H1 (cell line): ENCODE measurements at regions not wholly inside any gene's neighbourhood (a gene's known extent, or its start where the extent isn't known, plus 50 kb on each side); places are given as distances from the start of the nearest gene placed in this dataset.

Experiments
- CTCF ChIA-PET: fragments of 300-600 bp; sonication (Branson Sonifier 250); formaldehyde crosslinking; loops from one replicate; lab custom pipeline; 2021; ENCODE audit not compliant: partially characterized antibody; lab: Charles Lee
- POLR2A ChIA-PET: fragments of 300-600 bp; sonication (Branson Sonifier 250); formaldehyde crosslinking; loops from one replicate; lab custom pipeline; 2021; ENCODE audit warnings: inconsistent platforms; ENCODE audit not compliant: partially characterized antibody; lab: Charles Lee
- DNase-seq, 2 experiments: peaks; one replicate each; pipeline versions ENCODE4 v3.0.0 to v3.0.0-alpha.2; 2010 to 2022; ENCODE audit warnings: low spot score in 2 of 2, low read depth in 1 of 2, mixed read lengths in 1 of 2
- FAIRE-seq: peaks from 2 replicates; lab custom pipeline; 2011; peaks lifted over from hg19 to GRCh38; lab: Jason Lieb, UNC
- H2AFZ ChIP-seq: 2 replicates; pipeline ENCODE4 v1.8.1; 2012; ENCODE audit warnings: low read length, inconsistent platforms
- H2AK5ac ChIP-seq: 2 replicates; pipeline ENCODE4 v1.6.1; 2013; ENCODE audit warnings: low read depth, low read length
- H2BK120ac ChIP-seq: replicated peaks from 2 replicates; pipeline ENCODE3; 2013; ENCODE audit warnings: low read depth, low read length, inconsistent platforms
- H2BK12ac ChIP-seq: 2 replicates; pipeline ENCODE4 v1.6.1; 2013; ENCODE audit warnings: low read depth, low read length
- H2BK15ac ChIP-seq: 2 replicates; pipeline ENCODE4 v1.6.1; 2013; ENCODE audit warnings: low read length
- H2BK20ac ChIP-seq: 2 replicates; pipeline ENCODE4 v1.6.1; 2013; ENCODE audit warnings: low read length
- H2BK5ac ChIP-seq: 2 replicates; pipeline ENCODE4 v1.6.1; 2013; ENCODE audit warnings: low read depth, low read length
- H3K14ac ChIP-seq: 2 replicates; pipeline ENCODE4 v1.6.1; 2013; ENCODE audit warnings: inconsistent platforms; ENCODE audit not compliant: insufficient read length
- H3K18ac ChIP-seq: 2 replicates; pipeline ENCODE4 v1.6.1; 2013; ENCODE audit warnings: low read length; ENCODE audit errors: extremely low read depth
- H3K23ac ChIP-seq: 2 replicates; pipeline ENCODE4 v1.6.1; 2013; ENCODE audit warnings: inconsistent platforms; ENCODE audit not compliant: insufficient read length
- H3K23me2 ChIP-seq: 2 replicates; pipeline ENCODE4 v1.6.1; 2013; ENCODE audit warnings: low read depth, low read length
- H3K27ac ChIP-seq: 2 replicates; pipeline ENCODE4 v1.6.1; 2011; ENCODE audit warnings: low read depth, low read length, inconsistent platforms
- H3K27me3 ChIP-seq, 4 experiments: replicated peaks in 1 of 4; 1 replicate in 1 of 4; 2 replicates in 3 of 4; pipeline versions ENCODE4 v1.6.1 to v1.8.1; 2011 to 2013; ENCODE audit warnings: low read length in 3 of 4, mild to moderate bottlenecking in 3 of 4, inconsistent platforms in 2 of 4, mixed read lengths in 2 of 4, moderate library complexity in 1 of 4; ENCODE audit not compliant: control insufficient read depth in 3 of 4, insufficient read depth in 3 of 4; ENCODE audit errors: extremely low read depth in 1 of 4
- H3K36me3 ChIP-seq, 4 experiments: 2 replicates each; pipeline versions ENCODE4 v1.6.1 to v1.8.1; 2011 to 2013; ENCODE audit warnings: mild to moderate bottlenecking in 4 of 4, low read length in 3 of 4, moderate library complexity in 2 of 4, control low read depth in 1 of 4, inconsistent platforms in 1 of 4; ENCODE audit not compliant: insufficient read depth in 4 of 4, control insufficient read depth in 2 of 4
- H3K4ac ChIP-seq: replicated peaks from 2 replicates; pipeline ENCODE3; 2013; ENCODE audit warnings: low read length, low read depth, mixed read lengths, inconsistent platforms; ENCODE audit not compliant: insufficient read length
- H3K4me1 ChIP-seq, 4 experiments: replicated peaks in 1 of 4; 1 replicate in 1 of 4; 2 replicates in 3 of 4; pipeline versions ENCODE4 v1.6.1 to v1.8.1; 2011 to 2013; ENCODE audit warnings: low read length in 3 of 4, inconsistent platforms in 2 of 4, mixed read lengths in 1 of 4; ENCODE audit not compliant: insufficient read depth in 4 of 4, control insufficient read depth in 3 of 4
- H3K4me2 ChIP-seq, 2 experiments: 2 replicates each; pipeline versions ENCODE4 v1.6.1 to v1.8.1; 2011 to 2013; ENCODE audit warnings: low read depth in 2 of 2, low read length in 2 of 2, control low read depth in 1 of 2, inconsistent platforms in 1 of 2, mild to moderate bottlenecking in 1 of 2; ENCODE audit not compliant: insufficient read depth in 1 of 2
- H3K4me3 ChIP-seq, 4 experiments: fragments of 200-600, 300-600 bp in 1 of 4; sonication (generic), shearing (Covaris generic), sonication (Bioruptor Twin) in 1 of 4; 2 replicates each; pipeline versions ENCODE4 v1.5.1 to v1.8.1; 2011 to 2016; ENCODE audit warnings: low read length in 4 of 4, low read depth in 3 of 4, control low read depth in 2 of 4, inconsistent platforms in 2 of 4, mild to moderate bottlenecking in 2 of 4, mixed read lengths in 1 of 4, moderate library complexity in 1 of 4; ENCODE audit not compliant: insufficient read depth in 2 of 4; ENCODE audit errors: extremely low read depth in 1 of 4
- H3K56ac ChIP-seq: replicated peaks from 2 replicates; pipeline ENCODE3; 2013; ENCODE audit warnings: low read depth, mild to moderate bottlenecking, mixed read lengths, low read length, inconsistent platforms; ENCODE audit not compliant: insufficient read length
- H3K79me1 ChIP-seq: 2 replicates; pipeline ENCODE4 v1.6.1; 2013; ENCODE audit warnings: low read depth, low read length, control low read depth
- H3K79me2 ChIP-seq, 2 experiments: 2 replicates each; pipeline versions ENCODE4 v1.6.1 to v1.8.1; 2012 to 2013; ENCODE audit warnings: low read length in 2 of 2, mild to moderate bottlenecking in 2 of 2, inconsistent platforms in 1 of 2; ENCODE audit not compliant: insufficient read depth in 2 of 2, control insufficient read depth in 1 of 2
- H3K9ac ChIP-seq, 4 experiments: replicated peaks in 1 of 4; 1 replicate in 1 of 4; 2 replicates in 3 of 4; pipeline versions ENCODE4 v1.6.1 to v1.8.1; 2011 to 2013; ENCODE audit warnings: low read depth in 3 of 4, low read length in 3 of 4, control low read depth in 2 of 4, mild to moderate bottlenecking in 2 of 4, moderate library complexity in 2 of 4, inconsistent platforms in 1 of 4; ENCODE audit errors: extremely low read depth in 1 of 4
- H3K9me3 ChIP-seq, 2 experiments: 2 replicates each; pipeline versions ENCODE4 v1.6.1 to v1.8.1; 2012 to 2013; ENCODE audit warnings: mild to moderate bottlenecking in 2 of 2, moderate library complexity in 2 of 2, control low read depth in 1 of 2, inconsistent platforms in 1 of 2, low read depth in 1 of 2, low read length in 1 of 2, mixed read lengths in 1 of 2; ENCODE audit not compliant: insufficient read depth in 2 of 2
- H4K20me1 ChIP-seq, 2 experiments: replicated peaks in 1 of 2; 2 replicates each; pipeline versions ENCODE3 to v1.8.1; 2011 to 2013; ENCODE audit warnings: inconsistent platforms in 2 of 2, low read length in 2 of 2, mild to moderate bottlenecking in 1 of 2; ENCODE audit not compliant: insufficient read depth in 2 of 2, control insufficient read depth in 1 of 2
- H4K5ac ChIP-seq: 2 replicates; pipeline ENCODE4 v1.6.1; 2013; ENCODE audit warnings: low read length, low read depth, mixed read lengths, inconsistent platforms; ENCODE audit not compliant: insufficient read length
- H4K8ac ChIP-seq: 2 replicates; pipeline ENCODE4 v1.8.0; 2013; ENCODE audit warnings: mild to moderate bottlenecking, moderate library complexity, low read length, inconsistent platforms; ENCODE audit not compliant: insufficient read depth; ENCODE audit errors: extremely low read depth
- H4K91ac ChIP-seq: replicated peaks from 2 replicates; pipeline ENCODE3; 2013; ENCODE audit warnings: low read length, mixed read lengths, inconsistent platforms; ENCODE audit not compliant: insufficient read length
- ASH2L ChIP-seq: fragments of 200-600, 300-600 bp; sonication (generic); IDR thresholded peaks from one replicate; pipeline ENCODE4 v1.7.1; 2017; ENCODE audit warnings: low read length
- BACH1 ChIP-seq: IDR thresholded peaks from 2 replicates; pipeline ENCODE4 v1.6.1; 2012; ENCODE audit warnings: low read length, improper control_type of control experiment
- CREB1 ChIP-seq: IDR thresholded peaks from 2 replicates; pipeline ENCODE4 v1.6.1; 2012; ENCODE audit warnings: inconsistent platforms
- GABPA ChIP-seq: IDR thresholded peaks from 2 replicates; pipeline ENCODE4 v1.6.1; 2011; ENCODE audit warnings: mild to moderate bottlenecking, low read length, moderate library complexity, borderline replicate concordance; ENCODE audit not compliant: insufficient read depth
- SP4 ChIP-seq: IDR thresholded peaks from 2 replicates; pipeline ENCODE4 v1.6.1; 2012; ENCODE audit warnings: low read length, inconsistent platforms
- SUZ12 ChIP-seq: fragments of 200-600 bp; sonication (generic); IDR thresholded peaks from 2 replicates; pipeline ENCODE4 v1.6.1; 2012; ENCODE audit warnings: mild to moderate bottlenecking, inconsistent platforms, low read length, moderate library complexity, mixed read lengths
- TAF1 ChIP-seq: IDR thresholded peaks from 2 replicates; pipeline ENCODE4 v1.6.1; 2011; ENCODE audit warnings: mild to moderate bottlenecking, low read depth, low read length
- WGBS, 2 experiments: shearing (Covaris generic) in 1 of 2; methylation state at CpG; one replicate each; pipeline versions ENCODE4 v1.1.6 to v1.1.7; 2013 to 2015; ENCODE audit warnings: low lambda C conversion rate in 2 of 2, mixed read lengths in 2 of 2, inconsistent platforms in 1 of 2, low coverage in 1 of 2, missing lambda C conversion rate in 1 of 2; ENCODE audit not compliant: insufficient replicate concordance in 2 of 2, insufficient coverage in 1 of 2, insufficient read length in 1 of 2; ENCODE audit errors: extremely low coverage in 1 of 2, missing lambda C conversion rate in 1 of 2; 5-methylcytosine and 5-hydroxymethylcytosine counted together

- Histone ChIP-seq H3K4ac (no peak overlapping the region), H2BK20ac (no peak overlapping the region), H3K23me2 (peaks cover 1% of the 10 kb centered on the region; the same call in 1 of the 2 replicates), H3K9me3 (no peaks in the 10 kb centered on the region), H3K27ac (no peak overlapping the region), H4K5ac (no peak overlapping the region), H3K18ac (no peak overlapping the region), H4K91ac (no peak overlapping the region), H2BK15ac (no peak overlapping the region), H2BK120ac (no peak overlapping the region), H4K20me1 (no peaks in the 10 kb centered on the region), H2AK5ac (no peak overlapping the region), H3K23ac (no peak overlapping the region), H2BK5ac (no peak overlapping the region), H3K14ac (no peak overlapping the region), H3K56ac (no peak overlapping the region), H4K8ac (no peak overlapping the region), H3K9ac (no peak overlapping the region), H3K4me3 (no peak overlapping the region), H2BK12ac (no peak overlapping the region), H3K79me1 (no peaks in the 10 kb centered on the region), H3K4me2 (no peak overlapping the region), H3K36me3 (no peaks in the 10 kb centered on the region), H3K27me3 (peaks cover 1 to 9% (median 6%) of the 10 kb centered on the region in 4 experiments; a peak in 5 of 7 replicates), H3K4me1 (no peaks in the 10 kb centered on the region), H3K79me2 (no peaks in the 10 kb centered on the region), H2AFZ (no peak overlapping the region)
- ChIA-PET POLR2A (no interaction called here), CTCF (no interaction called here)
- TF ChIP-seq SP4: no peak
- no peak for TF ChIP-seq GABPA
- no peak for TF ChIP-seq CREB1
- no peak for TF ChIP-seq BACH1
- no peak for TF ChIP-seq ASH2L
- no peak for TF ChIP-seq SUZ12
- TF ChIP-seq TAF1: no peak
- DNase-seq (no peak), FAIRE-seq (no peak)
- WGBS, 2 experiments: 93% methylated on average over 1 of the region's 1 CpG; no CpG with 5 or more reads in 1 of the 2 experiments
These were observed 217.6 kb upstream of the FOXQ1 start for GRCh38 chr6:1094306-1094705.
